ENCODE measurements at regions not wholly inside any gene's neighbourhood (a gene's known extent, or its start where the extent isn't known, plus 50 kb on each side); places are given as distances from the start of the nearest gene placed in this dataset.

DNA sequence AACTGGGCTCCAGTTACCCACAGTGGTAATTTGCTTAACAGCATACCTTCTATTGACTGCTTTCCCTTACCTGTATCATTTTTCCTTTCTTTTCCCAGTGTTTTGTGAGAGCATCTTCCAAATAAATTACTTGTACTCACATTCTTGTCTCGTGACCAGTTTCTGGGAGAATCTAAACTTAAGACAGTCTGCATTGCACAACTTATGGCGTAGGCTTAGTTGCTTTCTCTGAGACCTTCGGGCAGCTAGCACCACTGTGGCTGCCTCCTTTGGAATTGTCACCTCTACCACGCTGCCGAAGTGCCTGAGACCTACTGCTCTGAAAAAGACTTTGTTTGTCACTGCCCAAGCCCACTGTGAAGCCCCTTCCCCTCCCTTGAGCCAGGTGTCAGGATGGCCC is 188.1 kb upstream of the BMP2 start:
- Histone ChIP-seq H2AFZ (ENCODE audit: low read length) (no peak overlapping the region), H3K4me1 (ENCODE audit: insufficient read depth, low read length) (peaks cover 10% of the 10 kb centered on the region), H3K27me3 (ENCODE audit: control insufficient read depth in 1 of 2, insufficient read depth in 2 of 2, low read length in 2 of 2) (no peaks in the 10 kb centered on the region), H3K27ac (ENCODE audit: extremely low read length, insufficient read depth, low read length) (no peak overlapping the region), H3K4me2 (ENCODE audit: low read depth, low read length) (no peak overlapping the region), H4K20me1 (ENCODE audit: insufficient read depth, low read length) (no peaks in the 10 kb centered on the region), H3K9me3 (ENCODE audit: low read length) (no peaks in the 10 kb centered on the region), H3K79me2 (ENCODE audit: insufficient read depth, low read length) (no peaks in the 10 kb centered on the region), H3K9ac (ENCODE audit: insufficient read depth, low read depth, low read length) (no peak overlapping the region), H3K4me3 (replicated peaks in 1 of 3; ENCODE audit: insufficient read depth in 1 of 3, low read depth in 2 of 3, low read length in 3 of 3) (no peak overlapping the region), H3K36me3 (replicated peaks in 1 of 2; ENCODE audit: control insufficient read depth in 1 of 2, insufficient read depth in 2 of 2, low read length in 2 of 2) (no peaks in the 10 kb centered on the region)
- no peak for FAIRE-seq
- ChIA-PET POLR2A (no interaction called here), CTCF (ENCODE audit: low intra/inter-chr PET ratio, low total read pairs) (no interaction called here)
- 28% methylated on average over 5 of the region's 5 CpGs for WGBS (ENCODE audit: low lambda C conversion rate)
- no peak for DNase-seq (ENCODE audit: low spot score)
- ATAC-seq, result no peak
- BruUV-seq (replicated peaks), result no TSS peak
- intact Hi-C loops (cut with micrococcal nuclease; ENCODE audit: unreplicated experiment) (no loop called here), in situ Hi-C loops (cut with HindIII; ENCODE audit: extremely low pct_ligation_motif_present, low pct_unique_long_range_greater_than_20kb) (no loop called here)
- no peak for TF ChIP-seq RAD21 (CRISPR knock-in tag; IDR thresholded peaks at IDR 0.05)
- no peak for TF ChIP-seq ZNF331 (CRISPR knock-in tag; IDR thresholded peaks at IDR 0.05)
- no peak for TF ChIP-seq ZFX (CRISPR knock-in tag; IDR thresholded peaks at IDR 0.05; ENCODE audit: low read depth)
- no peak for TF ChIP-seq ZNF619 (CRISPR knock-in tag; IDR thresholded peaks at IDR 0.05)
- TF ChIP-seq ZNF326 (CRISPR knock-in tag; IDR thresholded peaks at IDR 0.05; ENCODE audit: borderline replicate concordance), result no peak
- no peak for TF ChIP-seq RCOR2 (CRISPR knock-in tag; IDR thresholded peaks at IDR 0.05)
- TF ChIP-seq, protein P1, sequence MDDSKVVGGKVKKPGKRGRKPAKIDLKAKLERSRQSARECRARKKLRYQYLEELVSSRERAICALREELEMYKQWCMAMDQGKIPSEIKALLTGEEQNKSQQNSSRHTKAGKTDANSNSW (CRISPR knock-in tag; IDR thresholded peaks at IDR 0.05; ENCODE audit: borderline replicate concordance), result no peak
- TF ChIP-seq ZEB1 (IDR thresholded peaks at IDR 0.05; ENCODE audit: insufficient replicate concordance, low read depth), result no peak

DNA sequence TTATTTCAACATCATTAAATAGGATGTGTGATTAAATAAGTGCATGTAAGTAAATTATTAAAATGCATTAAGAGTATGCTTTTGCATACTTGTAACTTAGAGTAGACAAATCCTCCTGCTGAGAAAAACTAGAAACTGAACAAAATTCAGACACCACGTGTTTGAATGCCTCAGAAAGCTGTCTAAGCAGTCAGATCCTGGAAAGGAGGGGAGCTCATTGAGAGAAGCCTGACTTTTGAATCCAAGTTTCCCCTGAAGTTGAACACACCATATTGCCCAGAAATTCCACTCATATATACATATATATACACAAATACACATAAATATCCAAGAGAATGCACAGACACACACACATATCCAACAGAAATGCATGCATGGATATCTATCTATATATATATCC is 190.0 kb upstream of the BMP2 start:
- Histone ChIP-seq H3K9ac (ENCODE audit: insufficient read depth, low read depth, low read length) (no peak overlapping the region), H3K27ac (ENCODE audit: extremely low read length, insufficient read depth, low read length) (no peak overlapping the region), H3K4me2 (ENCODE audit: low read depth, low read length) (no peak overlapping the region), H2AFZ (ENCODE audit: low read length) (no peak overlapping the region), H4K20me1 (ENCODE audit: insufficient read depth, low read length) (no peaks in the 10 kb centered on the region), H3K4me1 (ENCODE audit: insufficient read depth, low read length) (peaks cover 10% of the 10 kb centered on the region), H3K36me3 (replicated peaks in 1 of 2; ENCODE audit: control insufficient read depth in 1 of 2, insufficient read depth in 2 of 2, low read length in 2 of 2) (no peaks in the 10 kb centered on the region), H3K79me2 (ENCODE audit: insufficient read depth, low read length) (no peaks in the 10 kb centered on the region), H3K9me3 (ENCODE audit: low read length) (no peaks in the 10 kb centered on the region), H3K27me3 (ENCODE audit: control insufficient read depth in 1 of 2, insufficient read depth in 2 of 2, low read length in 2 of 2) (no peaks in the 10 kb centered on the region), H3K4me3 (replicated peaks in 1 of 3; ENCODE audit: insufficient read depth in 1 of 3, low read depth in 2 of 3, low read length in 3 of 3) (no peak overlapping the region)
- BruUV-seq (replicated peaks), result no TSS peak
- TF ChIP-seq TBX2 (CRISPR knock-in tag; IDR thresholded peaks at IDR 0.05; ENCODE audit: borderline replicate concordance) (no peak), ZNF460 (CRISPR knock-in tag; IDR thresholded peaks at IDR 0.05; ENCODE audit: borderline replicate concordance) (no peak), MED1 (CRISPR knock-in tag; IDR thresholded peaks at IDR 0.05) (no peak), ZNF766 (CRISPR knock-in tag; IDR thresholded peaks at IDR 0.05; ENCODE audit: borderline replicate concordance) (no peak), ZNF792 (CRISPR knock-in tag; IDR thresholded peaks at IDR 0.05) (no peak), MEF2D (CRISPR knock-in tag; IDR thresholded peaks at IDR 0.05) (no peak), RFX1 (IDR thresholded peaks at IDR 0.05) (no peak), ZFP37 (CRISPR knock-in tag; IDR thresholded peaks at IDR 0.05; ENCODE audit: borderline replicate concordance) (no peak), CCDC6 (CRISPR knock-in tag; IDR thresholded peaks at IDR 0.05) (no peak), HHEX (CRISPR knock-in tag; IDR thresholded peaks at IDR 0.05) (no peak), ZNF282 (IDR thresholded peaks at IDR 0.05; ENCODE audit: partially characterized antibody) (no peak), ARID3A (IDR thresholded peaks at IDR 0.05; ENCODE audit: low read depth, low read length) (no peak), HES4 (CRISPR knock-in tag; IDR thresholded peaks at IDR 0.05; ENCODE audit: borderline replicate concordance) (no peak)
- intact Hi-C loops (cut with micrococcal nuclease; ENCODE audit: unreplicated experiment) (no loop called here), in situ Hi-C loops (cut with HindIII; ENCODE audit: extremely low pct_ligation_motif_present, low pct_unique_long_range_greater_than_20kb) (no loop called here)
- CTCF ChIA-PET (ENCODE audit: low intra/inter-chr PET ratio, low total read pairs), result no interaction called here
- no peak for FAIRE-seq
- 0% methylated on average over 1 of the region's 1 CpG for whole genome bisulfite sequencing (ENCODE audit: low lambda C conversion rate)
- POLR2A ChIA-PET, result no interaction called here
- DNase-seq (ENCODE audit: low spot score), result no peak
- ATAC-seq, result no peak
